H1 (cell line): ENCODE measurements at regions not wholly inside any gene's neighbourhood (a gene's known extent, or its start where the extent isn't known, plus 50 kb on each side); places are given as distances from the start of the nearest gene placed in this dataset.

Source experiments
- CTCF ChIA-PET: fragments of 300-600 bp; sonication (Branson Sonifier 250); formaldehyde crosslinking; loops from one replicate; lab custom pipeline; 2021; ENCODE audit not compliant: partially characterized antibody; lab: Charles Lee
- POLR2A ChIA-PET: fragments of 300-600 bp; sonication (Branson Sonifier 250); formaldehyde crosslinking; loops from one replicate; lab custom pipeline; 2021; ENCODE audit warnings: inconsistent platforms; ENCODE audit not compliant: partially characterized antibody; lab: Charles Lee
- DNase-seq, 2 experiments: peaks; one replicate each; pipeline versions ENCODE4 v3.0.0 to v3.0.0-alpha.2; 2010 to 2022; ENCODE audit warnings: low spot score in 2 of 2, low read depth in 1 of 2, mixed read lengths in 1 of 2
- FAIRE-seq: peaks from 2 replicates; lab custom pipeline; 2011; peaks lifted over from hg19 to GRCh38; lab: Jason Lieb, UNC
- H2AFZ ChIP-seq: 2 replicates; pipeline ENCODE4 v1.8.1; 2012; ENCODE audit warnings: low read length, inconsistent platforms
- H2AK5ac ChIP-seq: 2 replicates; pipeline ENCODE4 v1.6.1; 2013; ENCODE audit warnings: low read depth, low read length
- H2BK120ac ChIP-seq: replicated peaks from 2 replicates; pipeline ENCODE3; 2013; ENCODE audit warnings: low read depth, low read length, inconsistent platforms
- H2BK12ac ChIP-seq: 2 replicates; pipeline ENCODE4 v1.6.1; 2013; ENCODE audit warnings: low read depth, low read length
- H2BK15ac ChIP-seq: 2 replicates; pipeline ENCODE4 v1.6.1; 2013; ENCODE audit warnings: low read length
- H2BK20ac ChIP-seq: 2 replicates; pipeline ENCODE4 v1.6.1; 2013; ENCODE audit warnings: low read length
- H2BK5ac ChIP-seq: 2 replicates; pipeline ENCODE4 v1.6.1; 2013; ENCODE audit warnings: low read depth, low read length
- H3K14ac ChIP-seq: 2 replicates; pipeline ENCODE4 v1.6.1; 2013; ENCODE audit warnings: inconsistent platforms; ENCODE audit not compliant: insufficient read length
- H3K18ac ChIP-seq: 2 replicates; pipeline ENCODE4 v1.6.1; 2013; ENCODE audit warnings: low read length; ENCODE audit errors: extremely low read depth
- H3K23ac ChIP-seq: 2 replicates; pipeline ENCODE4 v1.6.1; 2013; ENCODE audit warnings: inconsistent platforms; ENCODE audit not compliant: insufficient read length
- H3K23me2 ChIP-seq: 2 replicates; pipeline ENCODE4 v1.6.1; 2013; ENCODE audit warnings: low read depth, low read length
- H3K27ac ChIP-seq: 2 replicates; pipeline ENCODE4 v1.6.1; 2011; ENCODE audit warnings: low read depth, low read length, inconsistent platforms
- H3K27me3 ChIP-seq, 4 experiments: replicated peaks in 1 of 4; 1 replicate in 1 of 4; 2 replicates in 3 of 4; pipeline versions ENCODE4 v1.6.1 to v1.8.1; 2011 to 2013; ENCODE audit warnings: low read length in 3 of 4, mild to moderate bottlenecking in 3 of 4, inconsistent platforms in 2 of 4, mixed read lengths in 2 of 4, moderate library complexity in 1 of 4; ENCODE audit not compliant: control insufficient read depth in 3 of 4, insufficient read depth in 3 of 4; ENCODE audit errors: extremely low read depth in 1 of 4
- H3K36me3 ChIP-seq, 4 experiments: 2 replicates each; pipeline versions ENCODE4 v1.6.1 to v1.8.1; 2011 to 2013; ENCODE audit warnings: mild to moderate bottlenecking in 4 of 4, low read length in 3 of 4, moderate library complexity in 2 of 4, control low read depth in 1 of 4, inconsistent platforms in 1 of 4; ENCODE audit not compliant: insufficient read depth in 4 of 4, control insufficient read depth in 2 of 4
- H3K4ac ChIP-seq: replicated peaks from 2 replicates; pipeline ENCODE3; 2013; ENCODE audit warnings: low read length, low read depth, mixed read lengths, inconsistent platforms; ENCODE audit not compliant: insufficient read length
- H3K4me1 ChIP-seq, 4 experiments: replicated peaks in 1 of 4; 1 replicate in 1 of 4; 2 replicates in 3 of 4; pipeline versions ENCODE4 v1.6.1 to v1.8.1; 2011 to 2013; ENCODE audit warnings: low read length in 3 of 4, inconsistent platforms in 2 of 4, mixed read lengths in 1 of 4; ENCODE audit not compliant: insufficient read depth in 4 of 4, control insufficient read depth in 3 of 4
- H3K4me2 ChIP-seq, 2 experiments: 2 replicates each; pipeline versions ENCODE4 v1.6.1 to v1.8.1; 2011 to 2013; ENCODE audit warnings: low read depth in 2 of 2, low read length in 2 of 2, control low read depth in 1 of 2, inconsistent platforms in 1 of 2, mild to moderate bottlenecking in 1 of 2; ENCODE audit not compliant: insufficient read depth in 1 of 2
- H3K4me3 ChIP-seq, 4 experiments: fragments of 200-600, 300-600 bp in 1 of 4; sonication (generic), shearing (Covaris generic), sonication (Bioruptor Twin) in 1 of 4; 2 replicates each; pipeline versions ENCODE4 v1.5.1 to v1.8.1; 2011 to 2016; ENCODE audit warnings: low read length in 4 of 4, low read depth in 3 of 4, control low read depth in 2 of 4, inconsistent platforms in 2 of 4, mild to moderate bottlenecking in 2 of 4, mixed read lengths in 1 of 4, moderate library complexity in 1 of 4; ENCODE audit not compliant: insufficient read depth in 2 of 4; ENCODE audit errors: extremely low read depth in 1 of 4
- H3K56ac ChIP-seq: replicated peaks from 2 replicates; pipeline ENCODE3; 2013; ENCODE audit warnings: low read depth, mild to moderate bottlenecking, mixed read lengths, low read length, inconsistent platforms; ENCODE audit not compliant: insufficient read length
- H3K79me1 ChIP-seq: 2 replicates; pipeline ENCODE4 v1.6.1; 2013; ENCODE audit warnings: low read depth, low read length, control low read depth
- H3K79me2 ChIP-seq, 2 experiments: 2 replicates each; pipeline versions ENCODE4 v1.6.1 to v1.8.1; 2012 to 2013; ENCODE audit warnings: low read length in 2 of 2, mild to moderate bottlenecking in 2 of 2, inconsistent platforms in 1 of 2; ENCODE audit not compliant: insufficient read depth in 2 of 2, control insufficient read depth in 1 of 2
- H3K9ac ChIP-seq, 4 experiments: replicated peaks in 1 of 4; 1 replicate in 1 of 4; 2 replicates in 3 of 4; pipeline versions ENCODE4 v1.6.1 to v1.8.1; 2011 to 2013; ENCODE audit warnings: low read depth in 3 of 4, low read length in 3 of 4, control low read depth in 2 of 4, mild to moderate bottlenecking in 2 of 4, moderate library complexity in 2 of 4, inconsistent platforms in 1 of 4; ENCODE audit errors: extremely low read depth in 1 of 4
- H3K9me3 ChIP-seq, 2 experiments: 2 replicates each; pipeline versions ENCODE4 v1.6.1 to v1.8.1; 2012 to 2013; ENCODE audit warnings: mild to moderate bottlenecking in 2 of 2, moderate library complexity in 2 of 2, control low read depth in 1 of 2, inconsistent platforms in 1 of 2, low read depth in 1 of 2, low read length in 1 of 2, mixed read lengths in 1 of 2; ENCODE audit not compliant: insufficient read depth in 2 of 2
- H4K20me1 ChIP-seq, 2 experiments: replicated peaks in 1 of 2; 2 replicates each; pipeline versions ENCODE3 to v1.8.1; 2011 to 2013; ENCODE audit warnings: inconsistent platforms in 2 of 2, low read length in 2 of 2, mild to moderate bottlenecking in 1 of 2; ENCODE audit not compliant: insufficient read depth in 2 of 2, control insufficient read depth in 1 of 2
- H4K5ac ChIP-seq: 2 replicates; pipeline ENCODE4 v1.6.1; 2013; ENCODE audit warnings: low read length, low read depth, mixed read lengths, inconsistent platforms; ENCODE audit not compliant: insufficient read length
- H4K8ac ChIP-seq: 2 replicates; pipeline ENCODE4 v1.8.0; 2013; ENCODE audit warnings: mild to moderate bottlenecking, moderate library complexity, low read length, inconsistent platforms; ENCODE audit not compliant: insufficient read depth; ENCODE audit errors: extremely low read depth
- H4K91ac ChIP-seq: replicated peaks from 2 replicates; pipeline ENCODE3; 2013; ENCODE audit warnings: low read length, mixed read lengths, inconsistent platforms; ENCODE audit not compliant: insufficient read length
- BCL11A ChIP-seq, 2 experiments: IDR thresholded peaks; one replicate each; pipeline ENCODE4 v1.6.1; 2011; ENCODE audit warnings: low read depth in 2 of 2, low read length in 2 of 2, mild to moderate bottlenecking in 2 of 2
- CHD2 ChIP-seq: IDR thresholded peaks from 2 replicates; pipeline ENCODE4 v1.6.1; 2012; ENCODE audit warnings: low read length, improper control_type of control experiment
- CREB1 ChIP-seq: IDR thresholded peaks from 2 replicates; pipeline ENCODE4 v1.6.1; 2012; ENCODE audit warnings: inconsistent platforms
- JUND ChIP-seq: IDR thresholded peaks from 2 replicates; pipeline ENCODE4 v1.6.1; 2011; ENCODE audit warnings: mild to moderate bottlenecking, improper control_type of control experiment, low read length
- NRF1 ChIP-seq: IDR thresholded peaks from 2 replicates; pipeline ENCODE4 v1.6.1; 2011; ENCODE audit warnings: mild to moderate bottlenecking, low read depth, low read length, improper control_type of control experiment
- POLR2A ChIP-seq, 2 experiments: IDR thresholded peaks; 1 replicate in 1 of 2; 2 replicates in 1 of 2; pipeline ENCODE4 v1.6.1; 2011; ENCODE audit warnings: low read depth in 2 of 2, low read length in 2 of 2, mild to moderate bottlenecking in 2 of 2; ENCODE audit errors: control extremely low read depth in 1 of 2
- POU5F1 ChIP-seq: IDR thresholded peaks from 2 replicates; pipeline ENCODE4 v1.6.1; 2011; ENCODE audit warnings: low read depth, mild to moderate bottlenecking, low read length, moderate library complexity
- RNF2 ChIP-seq: fragments of 200-900, 300-1000 bp; sonication (generic); IDR thresholded peaks from 2 replicates; pipeline ENCODE4 v1.7.1; 2016; ENCODE audit warnings: borderline replicate concordance, low read depth, mild to moderate bottlenecking, antibody characterized with exemption, low read length; ENCODE audit not compliant: poor library complexity, severe bottlenecking; ENCODE audit errors: missing control alignments
- SIRT6 ChIP-seq: IDR thresholded peaks from one replicate; pipeline ENCODE4 v1.7.1; 2012; ENCODE audit warnings: low read length, inconsistent platforms
- SRF ChIP-seq: IDR thresholded peaks from 2 replicates; pipeline ENCODE4 v1.6.1; 2011; ENCODE audit warnings: mild to moderate bottlenecking, low read depth, low read length, moderate library complexity
- TBP ChIP-seq: IDR thresholded peaks from 2 replicates; pipeline ENCODE4 v1.6.1; 2011; ENCODE audit warnings: low read depth, low read length, improper control_type of control experiment
- TCF12 ChIP-seq: IDR thresholded peaks from 2 replicates; pipeline ENCODE4 v1.6.1; 2011; ENCODE audit warnings: low read depth, mild to moderate bottlenecking, low read length
- TEAD4 ChIP-seq: IDR thresholded peaks from 2 replicates; pipeline ENCODE4 v1.6.1; 2012; ENCODE audit warnings: low read depth, low read length, inconsistent platforms, mixed read lengths
- YY1 ChIP-seq: IDR thresholded peaks from 2 replicates; pipeline ENCODE4 v1.6.1; 2011; ENCODE audit warnings: low read depth, mild to moderate bottlenecking, low read length
- ZNF274 ChIP-seq: IDR thresholded peaks from 2 replicates; pipeline ENCODE4 v1.7.0; 2012; ENCODE audit warnings: low read length, borderline replicate concordance; ENCODE audit errors: extremely low read depth
- WGBS, 2 experiments: shearing (Covaris generic) in 1 of 2; methylation state at CpG; one replicate each; pipeline versions ENCODE4 v1.1.6 to v1.1.7; 2013 to 2015; ENCODE audit warnings: low lambda C conversion rate in 2 of 2, mixed read lengths in 2 of 2, inconsistent platforms in 1 of 2, low coverage in 1 of 2, missing lambda C conversion rate in 1 of 2; ENCODE audit not compliant: insufficient replicate concordance in 2 of 2, insufficient coverage in 1 of 2, insufficient read length in 1 of 2; ENCODE audit errors: extremely low coverage in 1 of 2, missing lambda C conversion rate in 1 of 2; 5-methylcytosine and 5-hydroxymethylcytosine counted together

GRCh38 chr2:198371921-198372543 is 567.6 kb downstream of the PLCL1 start:
- H3K36me3 ChIP-seq, result no peaks in the 10 kb centered on the region
- H3K27me3 ChIP-seq, result no peaks in the 10 kb centered on the region
- H3K23me2 ChIP-seq, result no peaks in the 10 kb centered on the region
- H2BK20ac ChIP-seq, result no peak overlapping the region
- H4K91ac ChIP-seq, result no peak overlapping the region
- H4K8ac ChIP-seq, result no peak overlapping the region
- no peak overlapping the region for H3K4me2 ChIP-seq
- no peak overlapping the region; the same call in 1 of the 2 replicates for H2BK12ac ChIP-seq
- 83% methylated on average over 10 of the region's 10 CpGs; no CpG with 5 or more reads in 1 of the 2 experiments for WGBS, 2 experiments
- CTCF ChIA-PET, result no interaction called here
- H4K5ac ChIP-seq, result no peak overlapping the region
- no peak overlapping the region for H2BK120ac ChIP-seq
- POLR2A ChIA-PET, result no interaction called here
- no peak for DNase-seq
- H3K9me3 ChIP-seq, result no peaks in the 10 kb centered on the region
- H3K4me3 ChIP-seq, result no peak overlapping the region
- H3K79me2 ChIP-seq, result no peaks in the 10 kb centered on the region
- FAIRE-seq, result no peak
- TF ChIP-seq JUND, result no peak
- no peak for TF ChIP-seq TBP
- no peak for TF ChIP-seq POLR2A (IDR thresholded peaks at IDR 0.05; ENCODE audit: control extremely low read depth in 1 of 2, low read depth in 2 of 2, low read length in 2 of 2)
- TF ChIP-seq RNF2, result no peak
- TF ChIP-seq BCL11A (IDR thresholded peaks at IDR 0.05; ENCODE audit: low read depth in 2 of 2, low read length in 2 of 2), result no peak
- no peak for TF ChIP-seq TEAD4
- no peak for TF ChIP-seq CHD2
- TF ChIP-seq SIRT6, result no peak
- no peak for TF ChIP-seq YY1
- TF ChIP-seq TCF12, result no peak
- no peak for TF ChIP-seq NRF1
- no peak for TF ChIP-seq CREB1
- TF ChIP-seq SRF, result no peak
- no peak for TF ChIP-seq ZNF274
- TF ChIP-seq POU5F1, result no peak
- no peak overlapping the region for H3K4ac ChIP-seq
- H3K4me1 ChIP-seq, result no peaks in the 10 kb centered on the region
- no peaks in the 10 kb centered on the region for H3K79me1 ChIP-seq
- no peak overlapping the region for H3K23ac ChIP-seq
- H3K18ac ChIP-seq, result no peak overlapping the region
- H4K20me1 ChIP-seq, result no peaks in the 10 kb centered on the region
- H2AK5ac ChIP-seq, result no peak overlapping the region
- no peak overlapping the region for H2AFZ ChIP-seq
- no peak overlapping the region for H2BK5ac ChIP-seq
- H3K14ac ChIP-seq, result no peak overlapping the region
- H2BK15ac ChIP-seq, result no peak overlapping the region
- no peak overlapping the region for H3K9ac ChIP-seq
- H3K56ac ChIP-seq, result no peak overlapping the region
- H3K27ac ChIP-seq, result no peak overlapping the region
